ENCODE measurements at regions not wholly inside any gene's neighbourhood (a gene's known extent, or its start where the extent isn't known, plus 50 kb on each side); places are given as distances from the start of the nearest gene placed in this dataset.

DNA sequence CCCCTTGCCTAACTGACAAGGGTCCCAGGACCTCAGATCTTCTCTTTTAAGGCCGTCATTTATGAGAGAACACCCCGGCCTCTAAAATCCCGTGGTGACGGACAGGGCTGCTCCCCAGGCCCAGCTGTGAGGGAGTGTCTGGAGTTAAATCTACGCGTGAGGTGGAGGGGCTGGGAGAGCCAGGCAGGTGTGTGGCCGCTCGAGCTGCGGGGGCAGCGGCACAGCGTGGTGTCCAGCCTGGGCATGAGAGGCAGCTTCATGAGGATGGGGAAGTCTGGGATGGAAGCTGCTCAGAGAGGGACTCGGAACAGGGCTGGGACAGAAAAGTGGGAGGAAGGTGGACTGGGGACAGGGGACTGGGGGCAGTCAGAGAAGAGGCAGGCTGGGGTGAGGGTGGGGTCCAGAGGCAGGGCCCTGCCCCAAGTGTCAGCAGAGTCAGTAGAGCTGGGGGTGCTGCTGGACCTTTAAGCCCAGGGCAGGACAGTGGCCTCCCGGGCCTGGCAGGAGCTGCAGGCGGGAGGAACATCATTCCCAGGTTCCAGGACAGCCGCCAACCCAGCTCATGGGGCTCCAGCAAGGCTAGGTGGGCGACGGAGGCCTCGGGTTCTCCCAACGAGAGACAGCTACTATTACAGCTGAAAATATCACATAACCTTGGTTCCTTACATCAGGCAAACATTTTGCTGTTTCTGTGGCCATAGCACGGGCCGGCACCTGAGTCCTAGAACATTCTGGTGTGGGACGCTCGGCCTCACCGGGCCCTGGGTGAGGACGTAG is 55.2 kb downstream of the JAKMIP3 start:
- ATAC-seq (ENCODE audit: low read depth) (no peak), DNase-seq (no peak)
- Mint-ChIP-seq H3K27me3 (peaks cover 2% of the 10 kb centered on the region), H3K4me3 (no peak overlapping the region), H3K9me3 (no peaks in the 10 kb centered on the region), H3K27ac (no peak overlapping the region), H3K4me1 (no peaks in the 10 kb centered on the region), H3K36me3 (ENCODE audit: low read depth) (no peaks in the 10 kb centered on the region)
- intact Hi-C loops (cut with micrococcal nuclease): no loop called here
- TF ChIP-seq, protein P1, sequence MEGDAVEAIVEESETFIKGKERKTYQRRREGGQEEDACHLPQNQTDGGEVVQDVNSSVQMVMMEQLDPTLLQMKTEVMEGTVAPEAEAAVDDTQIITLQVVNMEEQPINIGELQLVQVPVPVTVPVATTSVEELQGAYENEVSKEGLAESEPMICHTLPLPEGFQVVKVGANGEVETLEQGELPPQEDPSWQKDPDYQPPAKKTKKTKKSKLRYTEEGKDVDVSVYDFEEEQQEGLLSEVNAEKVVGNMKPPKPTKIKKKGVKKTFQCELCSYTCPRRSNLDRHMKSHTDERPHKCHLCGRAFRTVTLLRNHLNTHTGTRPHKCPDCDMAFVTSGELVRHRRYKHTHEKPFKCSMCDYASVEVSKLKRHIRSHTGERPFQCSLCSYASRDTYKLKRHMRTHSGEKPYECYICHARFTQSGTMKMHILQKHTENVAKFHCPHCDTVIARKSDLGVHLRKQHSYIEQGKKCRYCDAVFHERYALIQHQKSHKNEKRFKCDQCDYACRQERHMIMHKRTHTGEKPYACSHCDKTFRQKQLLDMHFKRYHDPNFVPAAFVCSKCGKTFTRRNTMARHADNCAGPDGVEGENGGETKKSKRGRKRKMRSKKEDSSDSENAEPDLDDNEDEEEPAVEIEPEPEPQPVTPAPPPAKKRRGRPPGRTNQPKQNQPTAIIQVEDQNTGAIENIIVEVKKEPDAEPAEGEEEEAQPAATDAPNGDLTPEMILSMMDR (IDR thresholded peaks at IDR 0.05): no peak
- CTCF ChIA-PET: no interaction called here
- POLR2A ChIA-PET: no interaction called here

DNA sequence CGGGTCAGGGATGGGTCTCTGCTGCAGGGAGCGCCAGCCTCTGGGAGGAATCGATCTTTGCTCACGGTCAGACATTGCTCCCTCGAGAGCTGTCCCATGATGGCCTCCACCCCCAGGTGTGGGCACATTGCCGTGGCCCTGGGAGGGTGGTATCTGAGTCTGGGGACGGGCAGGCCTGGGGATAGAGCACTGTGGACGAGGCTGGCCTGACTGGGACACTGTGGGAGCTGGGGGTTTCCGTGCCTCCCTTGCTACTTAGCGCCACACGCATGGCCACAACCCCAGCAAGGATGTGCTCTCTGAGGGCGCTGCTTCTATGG is 55.7 kb downstream of the JAKMIP3 start:
- H3K4me3 Mint-ChIP-seq: no peak overlapping the region
- intact Hi-C loops (cut with micrococcal nuclease): no loop called here
- H3K27me3 Mint-ChIP-seq: peaks cover 2% of the 10 kb centered on the region
- no peaks in the 10 kb centered on the region for H3K4me1 Mint-ChIP-seq
- no peaks in the 10 kb centered on the region for H3K36me3 Mint-ChIP-seq (ENCODE audit: low read depth)
- DNase-seq: no peak
- ChIA-PET CTCF (no interaction called here), POLR2A (no interaction called here)
- no peaks in the 10 kb centered on the region for H3K9me3 Mint-ChIP-seq
- TF ChIP-seq, protein P1 (IDR thresholded peaks at IDR 0.05): no peak
- no peak overlapping the region for H3K27ac Mint-ChIP-seq
- ATAC-seq (ENCODE audit: low read depth): no peak

DNA sequence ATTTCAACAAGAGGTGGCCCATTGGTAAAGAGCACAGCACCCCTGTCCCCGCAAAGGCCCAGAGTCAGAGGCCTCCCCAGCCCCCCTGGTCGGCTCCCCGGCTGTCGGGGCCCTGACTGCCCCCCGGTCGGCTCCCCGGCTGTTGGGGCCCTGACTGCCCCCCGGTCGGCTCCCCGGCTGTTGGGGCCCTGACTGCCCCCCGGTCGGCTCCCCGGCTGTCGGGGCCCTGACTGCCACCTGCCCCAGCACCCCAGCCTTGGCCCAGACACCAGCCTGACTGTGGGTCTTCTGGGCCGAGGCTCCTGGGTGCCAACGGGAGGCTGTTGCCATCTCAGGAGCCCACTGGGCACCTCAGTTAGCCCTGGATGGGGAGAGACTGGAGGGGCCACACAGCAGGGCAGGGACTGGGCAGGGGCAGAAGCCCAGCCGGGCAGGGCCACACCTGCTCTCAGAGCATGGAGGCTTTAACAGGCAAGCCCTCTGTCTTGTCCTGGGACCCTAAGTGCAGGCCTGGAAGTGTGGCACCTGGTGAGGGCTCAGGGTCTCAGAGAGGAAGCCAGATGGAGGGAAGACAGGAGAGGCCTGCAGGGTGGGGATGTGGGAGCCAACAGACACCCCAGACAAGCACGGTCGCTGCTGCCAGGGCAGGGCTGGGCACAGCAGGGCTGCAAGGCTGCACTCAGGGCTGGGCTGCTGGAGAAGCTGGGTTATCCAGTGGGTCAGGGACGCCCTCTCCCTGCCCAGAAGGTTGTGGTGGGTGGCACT is 56.5 kb downstream of the JAKMIP3 start:
- intact Hi-C loops (cut with micrococcal nuclease): no loop called here
- ChIA-PET CTCF (no interaction called here), POLR2A (no interaction called here)
- TF ChIP-seq, protein P1 (IDR thresholded peaks at IDR 0.05): no peak
- H3K27me3 Mint-ChIP-seq: peaks cover 2% of the 10 kb centered on the region
- H3K36me3 Mint-ChIP-seq (ENCODE audit: low read depth): no peaks in the 10 kb centered on the region
- H3K4me3 Mint-ChIP-seq: no peak overlapping the region
- H3K9me3 Mint-ChIP-seq: no peaks in the 10 kb centered on the region
- no peaks in the 10 kb centered on the region for H3K4me1 Mint-ChIP-seq
- no peak for ATAC-seq (ENCODE audit: low read depth)
- DNase-seq: no peak
- no peak overlapping the region for H3K27ac Mint-ChIP-seq

DNA sequence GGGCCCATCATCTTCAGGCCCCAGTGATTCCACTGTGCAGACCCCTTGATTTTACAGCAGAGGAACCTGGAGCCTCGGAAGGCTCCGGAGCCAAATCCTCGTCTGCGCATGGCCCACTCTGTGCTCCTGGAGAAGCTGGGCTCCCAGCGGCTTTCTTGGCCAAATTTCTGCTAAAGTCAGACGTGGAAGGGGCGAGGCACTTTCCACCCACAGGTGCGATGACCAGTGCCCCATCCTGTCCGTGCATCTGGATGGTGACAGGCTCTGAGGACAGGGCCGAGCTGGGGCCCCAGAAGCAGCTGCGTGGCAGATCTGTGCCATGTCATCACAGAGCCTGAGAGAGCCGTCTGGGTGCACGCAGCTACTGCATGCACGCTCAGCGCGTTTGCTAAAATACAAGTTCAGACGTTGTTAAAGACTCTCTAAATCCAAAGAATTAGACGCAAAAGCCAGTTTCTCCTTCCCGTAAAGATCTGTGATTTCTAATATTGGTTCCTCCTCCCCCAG is 57.2 kb downstream of the JAKMIP3 start:
- no peak for DNase-seq
- ATAC-seq (ENCODE audit: low read depth): no peak
- H3K4me1 Mint-ChIP-seq: no peaks in the 10 kb centered on the region

DNA sequence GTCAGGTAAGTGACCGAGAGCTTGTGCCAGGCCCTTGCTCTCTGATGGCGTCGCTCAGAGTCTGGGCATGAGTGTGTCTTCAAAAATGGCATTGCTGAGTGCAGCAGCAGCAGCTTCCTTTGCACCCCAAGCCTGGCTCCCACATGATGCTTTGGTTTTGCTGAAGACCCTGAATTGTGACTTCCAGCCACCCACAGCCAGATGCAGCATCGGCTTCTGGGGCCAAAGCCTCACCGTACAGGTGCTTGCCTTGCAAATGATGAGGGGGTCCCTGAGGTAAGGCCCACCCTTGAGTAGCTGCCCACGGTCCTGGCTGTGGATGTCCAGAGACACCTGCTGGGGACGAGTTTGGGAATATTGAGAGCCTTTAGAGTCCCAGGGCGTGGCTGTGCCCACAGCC is 57.9 kb downstream of the JAKMIP3 start:
- DNase-seq: no peak
- CTCF ChIA-PET: no interaction called here
- no peak overlapping the region for H3K27ac Mint-ChIP-seq

More for the DNA sequence above, 57.2 kb downstream of the JAKMIP3 start:
- no peak overlapping the region for H3K4me3 Mint-ChIP-seq
- peaks cover 2% of the 10 kb centered on the region for H3K27me3 Mint-ChIP-seq
- intact Hi-C loops (cut with micrococcal nuclease): no loop called here
- H3K36me3 Mint-ChIP-seq (ENCODE audit: low read depth): no peaks in the 10 kb centered on the region
- H3K27ac Mint-ChIP-seq: no peak overlapping the region
- peaks cover 1% of the 10 kb centered on the region for H3K9me3 Mint-ChIP-seq
- ChIA-PET CTCF (no interaction called here), POLR2A (no interaction called here)
- TF ChIP-seq, protein P1 (IDR thresholded peaks at IDR 0.05): no peak

More for the DNA sequence above, 57.9 kb downstream of the JAKMIP3 start:
- intact Hi-C loops (cut with micrococcal nuclease): no loop called here
- H3K27me3 Mint-ChIP-seq: peaks cover 2% of the 10 kb centered on the region
- H3K4me3 Mint-ChIP-seq: no peak overlapping the region
- H3K36me3 Mint-ChIP-seq (ENCODE audit: low read depth): no peaks in the 10 kb centered on the region
- POLR2A ChIA-PET: no interaction called here
- H3K4me1 Mint-ChIP-seq: no peaks in the 10 kb centered on the region
- H3K9me3 Mint-ChIP-seq: peaks cover 6% of the 10 kb centered on the region
- TF ChIP-seq, protein P1 (IDR thresholded peaks at IDR 0.05): no peak
- no peak for ATAC-seq (ENCODE audit: low read depth)
